ENCODE measurements at regions not wholly inside any gene's neighbourhood (a gene's known extent, or its start where the extent isn't known, plus 50 kb on each side); places are given as distances from the start of the nearest gene placed in this dataset.
"Not testable (repeated sequence)": the region's sequence is repeated elsewhere in the genome, so short reads cannot be mapped to it uniquely, and the experiment has no call there.

- DNase-seq (ENCODE audit: low spot score): no peak
Measured at GRCh38 chr2:123481406-123481805, 543.7 kb upstream of the CNTNAP5 start.

- DNase-seq (ENCODE audit: low spot score): no peak
Measured at GRCh38 chr2:123485056-123485455, 540.0 kb upstream of the CNTNAP5 start.

GRCh38 chr2:123493687-123494086, 531.4 kb upstream of the CNTNAP5 start:
- no peak for DNase-seq (ENCODE audit: low spot score)

GRCh38 chr2:123495241-123495640, 529.8 kb upstream of the CNTNAP5 start:
- DNase-seq (ENCODE audit: low spot score): no peak

- DNase-seq (ENCODE audit: low spot score): no peak
Measured at GRCh38 chr2:123500346-123500745, 524.7 kb upstream of the CNTNAP5 start.

GRCh38 chr2:123500988-123501387, 524.1 kb upstream of the CNTNAP5 start:
- no peak for DNase-seq (ENCODE audit: low spot score)

GRCh38 chr2:123502931-123503330, 522.2 kb upstream of the CNTNAP5 start:
- no peak for DNase-seq (ENCODE audit: low spot score)

GRCh38 chr2:123512547-123512946, 512.5 kb upstream of the CNTNAP5 start:
- DNase-seq (ENCODE audit: low spot score): no peak

- DNase-seq (ENCODE audit: low spot score): no peak
Measured at GRCh38 chr2:123513351-123513750, 511.7 kb upstream of the CNTNAP5 start.

GRCh38 chr2:123514613-123515207, 510.4 kb upstream of the CNTNAP5 start:
- no peak for DNase-seq (ENCODE audit: low spot score)

GRCh38 chr2:123518367-123518766, 506.7 kb upstream of the CNTNAP5 start:
- no peak for DNase-seq (ENCODE audit: low spot score)

- DNase-seq (ENCODE audit: low spot score): no peak
Measured at GRCh38 chr2:123521854-123522253, 503.2 kb upstream of the CNTNAP5 start.

- not testable (repeated sequence) for DNase-seq (ENCODE audit: low spot score)
Measured at GRCh38 chr2:123522498-123522897, 502.6 kb upstream of the CNTNAP5 start.

- DNase-seq (ENCODE audit: low spot score): no peak
Measured at GRCh38 chr2:123528996-123529707, 495.9 kb upstream of the CNTNAP5 start.

GRCh38 chr2:123530004-123530403, 495.1 kb upstream of the CNTNAP5 start:
- no peak for DNase-seq (ENCODE audit: low spot score)

GRCh38 chr2:123532126-123532525, 493.0 kb upstream of the CNTNAP5 start:
- no peak for DNase-seq (ENCODE audit: low spot score)

- no peak for DNase-seq (ENCODE audit: low spot score)
Measured at GRCh38 chr2:123532994-123533393, 492.1 kb upstream of the CNTNAP5 start.

GRCh38 chr2:123540291-123540690, 484.8 kb upstream of the CNTNAP5 start:
- no peak for DNase-seq (ENCODE audit: low spot score)

GRCh38 chr2:123546353-123546752, 478.7 kb upstream of the CNTNAP5 start:
- no peak for DNase-seq (ENCODE audit: low spot score)

GRCh38 chr2:123563515-123563914, 461.6 kb upstream of the CNTNAP5 start:
- no peak for DNase-seq (ENCODE audit: low spot score)

- DNase-seq (ENCODE audit: low spot score): no peak
Measured at GRCh38 chr2:123566291-123566946, 458.7 kb upstream of the CNTNAP5 start.

- no peak for DNase-seq (ENCODE audit: low spot score)
Measured at GRCh38 chr2:123578016-123578415, 447.1 kb upstream of the CNTNAP5 start.

GRCh38 chr2:123596621-123597020, 428.5 kb upstream of the CNTNAP5 start:
- DNase-seq (ENCODE audit: low spot score): no peak

All from kidney capillary endothelial cell (primary cell).